Left lung (tissue), 4 donors: ENCODE measurements at regions not wholly inside any gene's neighbourhood (a gene's known extent, or its start where the extent isn't known, plus 50 kb on each side); places are given as distances from the start of the nearest gene placed in this dataset.
A peak's percentile ranks its signal among the peaks of the same experiment; 100 is the strongest.

ENCODE experiments used
- ATAC-seq: fragments of 200-7000 bp; cut with Tn5 transposase; one replicate; pipeline ENCODE4 v1.9.1; 2020; ENCODE audit warnings: moderate library complexity
- DNase-seq, 4 donors: peaks; one replicate each; pipeline ENCODE4 v3.0.0-alpha.2; 2013 to 2020
- H3K27ac ChIP-seq, 2 donors: fragments of 200-600 bp; sonication (generic) in 1 of 2; one replicate each; pipeline versions ENCODE4 v1.5.0 to v1.8.0; 2020 to 2021
- H3K27me3 ChIP-seq, 2 donors: fragments of 200-600 bp; sonication (generic) in 1 of 2; one replicate each; pipeline versions ENCODE4 v1.5.0 to v1.8.0; 2020 to 2021
- H3K36me3 ChIP-seq, 2 donors: fragments of 200-600 bp; sonication (generic) in 1 of 2; one replicate each; pipeline versions ENCODE4 v1.5.0 to v1.8.0; 2020 to 2021
- H3K4me1 ChIP-seq, 2 donors: fragments of 200-600 bp; one replicate each; pipeline ENCODE4 v1.8.0; 2021
- H3K4me3 ChIP-seq, 2 donors: fragments of 200-600 bp; sonication (generic) in 1 of 2; one replicate each; pipeline versions ENCODE4 v1.5.0 to v1.8.0; 2020 to 2021; ENCODE audit warnings: mild to moderate bottlenecking in 1 of 2
- H3K9me3 ChIP-seq, 2 donors: fragments of 200-600 bp; sonication (generic) in 1 of 2; one replicate each; pipeline versions ENCODE4 v1.5.0 to v1.8.0; 2020 to 2021
- intact Hi-C, 2 donors: fragments of 100-400 bp; cut with DNase I; formaldehyde crosslinking; loops; one replicate each; pipeline versions ENCODE4 v1.11.2 to v1.14.2; 2022
- TF ChIP-seq, protein P1 (sequence below), 2 donors: fragments of 200-600 bp; sonication (generic) in 1 of 2; IDR thresholded peaks; one replicate each; pipeline versions ENCODE4 v1.5.0 to v1.8.0; 2021; ENCODE audit warnings: antibody characterized with exemption in 2 of 2
- donor health status: DM: no; HTN: yes; CAD: no.
- donor health status: DM: no; HTN: no; CAD: no.

- DNase-seq: peak in 1 of 4 donors; percentile 37
- Histone ChIP-seq H3K4me3 (no peak overlapping the region), H3K4me1 (peaks cover 31 to 60% of the 10 kb centered on the region in 2 donors), H3K36me3 (no peaks in the 10 kb centered on the region), H3K9me3 (no peaks in the 10 kb centered on the region), H3K27me3 (no peaks in the 10 kb centered on the region), H3K27ac (peak overlapping the region; percentile 42 to 69)
- peak; percentile 38 for ATAC-seq
- intact Hi-C loops: no loop called here
- TF ChIP-seq, protein P1, sequence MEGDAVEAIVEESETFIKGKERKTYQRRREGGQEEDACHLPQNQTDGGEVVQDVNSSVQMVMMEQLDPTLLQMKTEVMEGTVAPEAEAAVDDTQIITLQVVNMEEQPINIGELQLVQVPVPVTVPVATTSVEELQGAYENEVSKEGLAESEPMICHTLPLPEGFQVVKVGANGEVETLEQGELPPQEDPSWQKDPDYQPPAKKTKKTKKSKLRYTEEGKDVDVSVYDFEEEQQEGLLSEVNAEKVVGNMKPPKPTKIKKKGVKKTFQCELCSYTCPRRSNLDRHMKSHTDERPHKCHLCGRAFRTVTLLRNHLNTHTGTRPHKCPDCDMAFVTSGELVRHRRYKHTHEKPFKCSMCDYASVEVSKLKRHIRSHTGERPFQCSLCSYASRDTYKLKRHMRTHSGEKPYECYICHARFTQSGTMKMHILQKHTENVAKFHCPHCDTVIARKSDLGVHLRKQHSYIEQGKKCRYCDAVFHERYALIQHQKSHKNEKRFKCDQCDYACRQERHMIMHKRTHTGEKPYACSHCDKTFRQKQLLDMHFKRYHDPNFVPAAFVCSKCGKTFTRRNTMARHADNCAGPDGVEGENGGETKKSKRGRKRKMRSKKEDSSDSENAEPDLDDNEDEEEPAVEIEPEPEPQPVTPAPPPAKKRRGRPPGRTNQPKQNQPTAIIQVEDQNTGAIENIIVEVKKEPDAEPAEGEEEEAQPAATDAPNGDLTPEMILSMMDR (IDR thresholded peaks at IDR 0.05): no peak
Measured at GRCh38 chr6:134720353-134721059, 229.4 kb downstream of the ALDH8A1 start.

DNA sequence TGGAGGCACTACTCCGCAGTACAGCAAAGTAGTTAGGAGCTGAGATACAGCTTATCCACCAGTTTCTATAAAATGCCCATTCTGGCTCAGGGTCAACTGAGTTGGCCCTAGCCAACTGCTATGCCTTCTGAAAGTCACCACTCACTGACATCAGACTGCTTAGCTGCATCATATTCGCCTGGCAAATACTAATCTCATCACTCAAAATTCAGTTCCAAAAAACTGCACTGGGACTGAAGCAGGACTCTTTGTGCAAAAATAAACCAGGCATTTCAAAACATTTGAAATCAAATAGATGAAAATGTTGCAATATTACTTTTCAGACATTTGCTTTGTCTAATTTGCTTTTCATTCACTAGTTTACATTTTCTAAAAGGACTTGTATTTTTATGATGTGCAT lies 230.0 kb downstream of the ALDH8A1 start:
- intact Hi-C loops: no loop called here
- Histone ChIP-seq H3K36me3 (no peaks in the 10 kb centered on the region), H3K4me3 (no peak overlapping the region), H3K4me1 (peaks cover 33 to 65% of the 10 kb centered on the region in 2 donors), H3K9me3 (no peaks in the 10 kb centered on the region), H3K27me3 (no peaks in the 10 kb centered on the region), H3K27ac (peak overlapping the region; percentile 42 to 69)
- DNase-seq (no peak), ATAC-seq (no peak)
- TF ChIP-seq, protein P1 (IDR thresholded peaks at IDR 0.05): no peak

DNA sequence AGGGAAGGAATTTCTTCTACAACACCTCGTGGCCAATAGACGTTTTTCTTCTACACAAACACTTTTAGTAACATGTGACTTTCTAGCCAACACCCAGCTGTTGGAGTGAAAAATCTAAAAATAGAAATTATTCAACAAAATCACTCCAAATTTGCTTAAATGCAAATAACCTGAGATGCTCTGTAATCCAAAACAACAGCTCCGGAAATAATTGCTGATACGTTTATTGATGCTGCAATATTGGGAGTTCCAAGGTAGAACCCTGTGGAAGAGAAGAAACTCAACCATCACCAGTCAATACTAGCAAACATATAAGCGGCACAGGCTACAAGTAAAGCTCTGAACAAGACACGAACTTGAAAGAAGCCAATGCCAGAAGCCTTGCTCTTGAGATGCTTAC lies 230.6 kb downstream of the ALDH8A1 start:
- Histone ChIP-seq H3K27ac (peak overlapping the region; percentile 42 to 69), H3K4me1 (peaks cover 33 to 63% of the 10 kb centered on the region in 2 donors)
- TF ChIP-seq, protein P1 (IDR thresholded peaks at IDR 0.05): no peak

GRCh38 chr6:134714679-134715078 lies 235.2 kb downstream of the ALDH8A1 start:
- Histone ChIP-seq H3K9me3 (no peaks in the 10 kb centered on the region), H3K27ac (peak overlapping the region; percentile 53 to 71), H3K27me3 (no peaks in the 10 kb centered on the region), H3K36me3 (no peaks in the 10 kb centered on the region), H3K4me1 (peaks cover 7 to 29% of the 10 kb centered on the region in 2 donors), H3K4me3 (no peak overlapping the region)
- intact Hi-C loops: no loop called here
- peak; percentile 34 to 85 (median 61) for DNase-seq
- ATAC-seq: peak; percentile 92
- TF ChIP-seq, protein P1 (IDR thresholded peaks at IDR 0.05): no peak

More for the DNA sequence above, 230.6 kb downstream of the ALDH8A1 start:
- no peaks in the 10 kb centered on the region for H3K9me3 ChIP-seq
- H3K36me3 ChIP-seq: no peaks in the 10 kb centered on the region
- intact Hi-C loops: no loop called here
- DNase-seq: no peak
- H3K4me3 ChIP-seq: no peak overlapping the region
- no peaks in the 10 kb centered on the region for H3K27me3 ChIP-seq
- ATAC-seq: no peak

GRCh38 chr6:134714113-134714512 lies 235.8 kb downstream of the ALDH8A1 start:
- no peaks in the 10 kb centered on the region for H3K36me3 ChIP-seq
- H3K4me3 ChIP-seq: no peak overlapping the region
- peaks cover 4 to 23% of the 10 kb centered on the region in 2 donors for H3K4me1 ChIP-seq
- H3K27ac ChIP-seq: peak overlapping the region; percentile 53 to 71
- no peaks in the 10 kb centered on the region for H3K27me3 ChIP-seq
- ATAC-seq (peak; percentile 74), DNase-seq (no peak)
- no peaks in the 10 kb centered on the region for H3K9me3 ChIP-seq
- intact Hi-C loops: no loop called here
- TF ChIP-seq, protein P1 (IDR thresholded peaks at IDR 0.05): no peak
